HL-60 (cell line): ENCODE measurements at regions not wholly inside any gene's neighbourhood (a gene's known extent, or its start where the extent isn't known, plus 50 kb on each side); places are given as distances from the start of the nearest gene placed in this dataset.
"Not testable (repeated sequence)": the region's sequence is repeated elsewhere in the genome, so short reads cannot be mapped to it uniquely, and the experiment has no call there.

Experiments used
- DNase-seq, 2 experiments: peaks; one replicate each; pipeline ENCODE4 v3.0.0-alpha.2; 2010 to 2020; ENCODE audit warnings: low read depth in 1 of 2, low spot score in 1 of 2
- H3K27ac ChIP-seq: fragments of 250-450 bp; sonication (Bioruptor Pico); replicated peaks from 2 replicates; pipeline ENCODE4 v1.5.1; 2020; ENCODE audit warnings: mild to moderate bottlenecking, moderate library complexity
- H3K27me3 ChIP-seq: fragments of 250-450 bp; sonication (Bioruptor Pico); 2 replicates; pipeline ENCODE4 v1.5.1; 2021; ENCODE audit warnings: mild to moderate bottlenecking, moderate library complexity; ENCODE audit not compliant: insufficient read depth, poor library complexity, severe bottlenecking
- H3K4me3 ChIP-seq: replicated peaks from 2 replicates; pipeline ENCODE4 v1.5.1; 2011; ENCODE audit warnings: mild to moderate bottlenecking, control low read depth, low read length; ENCODE audit not compliant: insufficient read depth
- CTCF ChIP-seq: IDR thresholded peaks from one replicate; pipeline ENCODE4 v1.5.1; 2011; ENCODE audit warnings: low read length, control low read depth, inconsistent platforms; ENCODE audit not compliant: insufficient read depth
- POLR2AphosphoS5 ChIP-seq: IDR thresholded peaks from 2 replicates; pipeline ENCODE4 v1.6.1; 2012; ENCODE audit warnings: low read depth
- SPI1 ChIP-seq: IDR thresholded peaks from 2 replicates; pipeline ENCODE4 v1.6.1; 2012; ENCODE audit warnings: low read depth, mild to moderate bottlenecking, borderline replicate concordance

DNA sequence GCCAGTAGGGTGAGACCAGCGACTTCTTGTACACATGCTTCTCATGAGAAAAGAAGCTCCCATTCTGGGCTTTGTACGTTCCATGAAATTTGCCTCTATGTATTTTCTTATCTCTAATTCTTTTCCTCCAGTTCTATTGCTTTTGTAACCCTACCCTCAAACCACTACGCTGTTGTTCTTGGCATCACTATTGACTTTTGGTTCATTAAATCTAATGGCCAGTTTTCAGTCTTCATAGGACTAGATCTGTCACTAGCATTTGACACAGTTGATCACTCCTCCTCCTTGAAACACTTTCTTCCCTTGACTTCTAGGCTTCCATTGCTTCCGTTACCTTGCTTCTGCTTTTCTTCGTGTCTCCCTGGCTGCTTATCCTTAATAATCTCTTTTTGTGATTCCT, 121.7 kb upstream of the GOLGA6L4 start:
- TF ChIP-seq POLR2AphosphoS5: no peak
- TF ChIP-seq CTCF: no peak
- Histone ChIP-seq H3K4me3 (no peak overlapping the region), H3K27ac (no peak overlapping the region), H3K27me3 (peaks cover 3% of the 10 kb centered on the region)
- DNase-seq: no peak

GRCh38 chr15:84114680-84115079, 120.9 kb upstream of the GOLGA6L4 start:
- H3K27ac ChIP-seq, H3K27me3 ChIP-seq, H3K4me3 ChIP-seq, DNase-seq: not testable (repeated sequence)

GRCh38 chr15:84119351-84119750, 116.2 kb upstream of the GOLGA6L4 start:
- peak in 1 of 2 experiments; percentile 2 for DNase-seq
- H3K4me3 ChIP-seq, H3K27me3 ChIP-seq, H3K27ac ChIP-seq: not testable (repeated sequence)

DNA sequence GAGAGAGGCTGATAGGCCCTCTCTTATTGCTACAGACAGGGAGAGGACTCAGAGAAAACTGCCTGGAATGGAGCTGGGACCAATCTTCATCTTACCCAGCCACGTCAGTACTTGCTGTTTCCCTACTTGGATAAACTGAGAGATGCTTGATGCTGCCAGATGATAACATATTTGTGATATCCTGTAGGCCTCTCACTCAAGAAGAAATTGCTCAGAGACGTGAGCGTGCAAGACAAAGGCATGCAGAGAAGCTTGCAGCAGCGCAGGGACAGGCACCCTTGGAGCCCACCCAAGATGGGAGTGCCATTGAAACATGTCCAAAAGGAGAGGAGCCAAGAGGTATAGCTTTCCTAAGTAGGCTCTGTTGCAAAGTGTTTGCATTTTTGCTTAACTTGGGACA, 114.7 kb upstream of the GOLGA6L4 start:
- DNase-seq, H3K4me3 ChIP-seq, H3K27ac ChIP-seq, H3K27me3 ChIP-seq: not testable (repeated sequence)

DNA sequence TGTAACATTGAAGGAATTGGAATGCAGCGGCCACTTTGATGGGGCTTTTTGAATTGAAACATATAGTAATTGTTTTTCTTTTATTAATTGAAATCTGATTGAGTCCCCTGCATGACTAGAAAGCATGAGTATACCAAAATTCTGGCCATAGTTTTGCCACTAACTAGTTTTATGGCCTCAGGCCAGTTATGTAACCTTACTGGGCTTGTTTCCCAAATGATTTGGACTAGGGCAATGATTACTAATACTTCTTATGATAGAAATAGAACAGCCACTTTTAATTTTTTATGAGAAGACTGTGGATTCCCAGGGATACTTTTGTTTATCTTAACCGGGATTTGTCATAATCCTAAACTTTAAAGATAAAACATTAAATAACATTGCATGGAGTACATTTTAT, 106.9 kb upstream of the GOLGA6L4 start:
- H3K4me3 ChIP-seq, H3K27me3 ChIP-seq, H3K27ac ChIP-seq, DNase-seq: not testable (repeated sequence)

DNA sequence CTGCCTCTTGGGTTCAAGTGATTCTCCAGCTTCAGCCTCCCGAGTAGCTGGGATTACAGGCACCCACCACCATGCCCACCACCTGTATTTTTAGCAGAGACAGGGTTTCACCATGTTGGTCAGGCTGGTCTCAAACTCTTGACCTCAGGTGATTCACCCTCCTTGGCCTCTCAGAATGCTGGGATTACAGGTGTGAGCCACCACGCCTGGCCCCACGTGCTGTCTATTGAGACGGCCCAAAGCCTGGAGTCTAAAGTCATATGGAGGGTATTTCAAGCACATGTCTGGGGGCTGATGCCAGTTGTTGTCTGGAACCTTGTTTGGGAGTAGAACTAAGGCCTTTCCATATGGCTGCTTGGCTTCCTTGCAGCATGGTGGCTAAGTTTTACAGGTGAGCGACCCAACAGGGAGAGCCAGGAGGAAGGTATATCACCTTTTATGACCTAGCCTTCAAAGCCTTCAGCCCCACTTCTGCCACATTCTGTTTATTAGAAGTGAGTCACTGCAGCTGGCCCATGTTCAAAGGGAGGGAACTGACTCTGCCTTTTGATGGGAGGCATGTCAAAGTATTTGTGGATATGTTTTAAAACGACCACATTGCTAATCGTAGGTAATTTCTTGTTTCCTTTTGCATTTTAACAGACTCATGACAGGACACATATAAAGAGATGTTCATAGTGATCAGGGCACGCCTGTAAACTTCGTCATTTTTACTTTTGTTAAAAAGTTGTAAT, 105.3 kb upstream of the GOLGA6L4 start:
- not testable (repeated sequence) for H3K27me3 ChIP-seq, DNase-seq, H3K4me3 ChIP-seq, H3K27ac ChIP-seq

- not testable (repeated sequence) for H3K4me3 ChIP-seq, DNase-seq, H3K27me3 ChIP-seq, H3K27ac ChIP-seq
Measured at GRCh38 chr15:84135931-84136456, 99.6 kb upstream of the GOLGA6L4 start.

DNA sequence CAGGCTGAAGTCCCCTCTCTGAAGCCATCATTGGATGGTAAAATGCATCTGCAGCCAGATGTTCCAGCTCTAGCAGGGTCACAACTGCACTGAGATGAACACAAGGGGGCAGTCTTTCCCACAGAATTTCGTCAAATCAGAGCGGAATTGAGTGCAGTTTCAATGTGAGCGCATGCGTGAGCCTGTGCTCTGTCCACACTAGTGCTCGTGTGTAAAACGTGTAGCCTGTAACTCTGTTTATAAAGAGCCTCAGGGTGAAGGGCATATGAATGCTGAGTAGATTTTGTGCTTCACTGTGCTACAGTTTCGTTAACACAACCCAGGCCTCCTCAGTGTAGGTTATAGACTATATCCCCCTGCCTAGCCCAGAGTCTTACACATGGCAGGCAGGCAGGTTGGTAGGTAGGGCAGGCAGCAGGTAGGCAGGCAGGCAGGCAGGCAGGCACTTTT, 92.7 kb upstream of the GOLGA6L4 start:
- DNase-seq: peak; percentile 55 to 77

More for the DNA sequence above, 92.7 kb upstream of the GOLGA6L4 start:
- no peak for TF ChIP-seq SPI1
- TF ChIP-seq CTCF: peak; percentile 61
- H3K27ac ChIP-seq: no peak overlapping the region
- H3K27me3 ChIP-seq: no peaks in the 10 kb centered on the region
- no peak overlapping the region for H3K4me3 ChIP-seq
